ENCODE measurements at regions not wholly inside any gene's neighbourhood (a gene's known extent, or its start where the extent isn't known, plus 50 kb on each side); places are given as distances from the start of the nearest gene placed in this dataset.

DNA sequence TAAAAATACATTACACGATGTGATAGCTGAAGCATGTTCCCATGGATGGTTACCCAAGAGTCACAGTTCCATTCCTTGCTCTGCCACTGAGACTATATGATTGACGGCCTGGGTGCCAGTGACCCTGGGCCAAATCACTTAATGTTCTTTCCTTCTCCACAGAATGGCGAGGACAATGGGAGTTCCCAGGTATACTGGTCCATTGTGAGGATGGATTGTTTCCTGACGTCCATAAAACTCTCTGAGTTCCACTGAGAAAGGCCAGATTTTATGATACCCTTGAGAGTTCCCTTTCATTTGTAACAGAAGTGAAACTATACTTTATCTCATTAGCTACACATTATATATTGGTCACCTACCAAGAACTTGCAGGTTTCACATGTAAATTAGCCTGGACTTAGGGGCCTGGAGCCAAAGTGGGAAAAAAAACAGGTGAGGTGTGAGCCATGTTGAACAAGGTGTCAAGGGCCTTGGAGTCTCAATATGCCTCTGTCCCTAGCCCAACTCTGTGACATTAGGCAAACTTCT lies 502.2 kb upstream of the DAB1 start:
- DNase-seq (ENCODE audit: low read depth), result no peak
- no peak overlapping the region for H3K4me3 ChIP-seq (ENCODE audit: low read depth, low read length)
- in situ Hi-C loops (cut with HindIII; ENCODE audit: low sequenced_read_pairs), result no loop called here
- TF ChIP-seq, protein P1, sequence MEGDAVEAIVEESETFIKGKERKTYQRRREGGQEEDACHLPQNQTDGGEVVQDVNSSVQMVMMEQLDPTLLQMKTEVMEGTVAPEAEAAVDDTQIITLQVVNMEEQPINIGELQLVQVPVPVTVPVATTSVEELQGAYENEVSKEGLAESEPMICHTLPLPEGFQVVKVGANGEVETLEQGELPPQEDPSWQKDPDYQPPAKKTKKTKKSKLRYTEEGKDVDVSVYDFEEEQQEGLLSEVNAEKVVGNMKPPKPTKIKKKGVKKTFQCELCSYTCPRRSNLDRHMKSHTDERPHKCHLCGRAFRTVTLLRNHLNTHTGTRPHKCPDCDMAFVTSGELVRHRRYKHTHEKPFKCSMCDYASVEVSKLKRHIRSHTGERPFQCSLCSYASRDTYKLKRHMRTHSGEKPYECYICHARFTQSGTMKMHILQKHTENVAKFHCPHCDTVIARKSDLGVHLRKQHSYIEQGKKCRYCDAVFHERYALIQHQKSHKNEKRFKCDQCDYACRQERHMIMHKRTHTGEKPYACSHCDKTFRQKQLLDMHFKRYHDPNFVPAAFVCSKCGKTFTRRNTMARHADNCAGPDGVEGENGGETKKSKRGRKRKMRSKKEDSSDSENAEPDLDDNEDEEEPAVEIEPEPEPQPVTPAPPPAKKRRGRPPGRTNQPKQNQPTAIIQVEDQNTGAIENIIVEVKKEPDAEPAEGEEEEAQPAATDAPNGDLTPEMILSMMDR (IDR thresholded peaks at IDR 0.05; ENCODE audit: low read depth, low read length, missing control alignments), result no peak

DNA sequence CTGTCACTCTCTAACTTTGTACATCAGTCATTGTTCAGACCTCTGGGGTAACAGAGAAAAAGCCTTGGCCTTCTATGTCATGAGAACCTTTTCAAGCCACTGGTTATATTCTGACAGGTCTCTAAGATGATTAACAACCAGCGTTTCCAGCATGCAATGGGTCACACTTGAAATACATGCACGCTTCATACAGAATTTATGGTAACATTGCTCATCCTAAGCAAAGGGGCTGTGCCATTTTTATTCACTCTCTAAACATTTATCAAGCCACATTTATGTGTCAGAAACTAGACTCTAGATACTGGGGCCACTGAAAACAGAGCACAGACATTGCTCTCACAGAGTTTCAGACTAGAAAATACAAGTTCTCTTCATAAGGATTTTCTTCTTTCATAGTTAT lies 501.4 kb upstream of the DAB1 start:
- in situ Hi-C loops (cut with HindIII; ENCODE audit: low sequenced_read_pairs), result no loop called here
- TF ChIP-seq, protein P1 (IDR thresholded peaks at IDR 0.05; ENCODE audit: low read depth, low read length, missing control alignments), result no peak
- DNase-seq (ENCODE audit: low read depth), result no peak
- H3K4me3 ChIP-seq (ENCODE audit: low read depth, low read length), result no peak overlapping the region

DNA sequence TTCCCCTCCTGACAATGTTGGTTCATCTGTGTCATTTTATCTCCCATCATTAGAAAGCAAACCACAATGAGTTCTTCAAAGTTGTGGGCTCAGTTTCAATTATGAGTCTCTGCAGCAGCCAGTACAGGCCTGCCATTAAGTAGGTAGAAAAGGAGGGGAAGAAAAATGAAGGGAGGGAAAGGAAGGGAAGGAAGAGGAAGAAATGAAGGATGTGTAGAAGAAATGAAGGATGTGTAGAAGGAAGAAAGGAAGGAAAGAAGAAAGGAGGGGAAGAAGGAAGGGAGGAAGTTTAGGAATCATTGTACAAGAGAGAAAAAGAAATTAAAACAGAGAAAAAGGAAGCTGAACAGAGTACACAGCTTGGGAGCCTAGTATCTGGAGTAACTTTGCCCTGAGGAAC lies 498.3 kb upstream of the DAB1 start:
- no peak for DNase-seq (ENCODE audit: low read depth)
- TF ChIP-seq, protein P1 (IDR thresholded peaks at IDR 0.05; ENCODE audit: low read depth, low read length, missing control alignments), result no peak
- no peak overlapping the region for H3K4me3 ChIP-seq (ENCODE audit: low read depth, low read length)
- in situ Hi-C loops (cut with HindIII; ENCODE audit: low sequenced_read_pairs), result no loop called here

DNA sequence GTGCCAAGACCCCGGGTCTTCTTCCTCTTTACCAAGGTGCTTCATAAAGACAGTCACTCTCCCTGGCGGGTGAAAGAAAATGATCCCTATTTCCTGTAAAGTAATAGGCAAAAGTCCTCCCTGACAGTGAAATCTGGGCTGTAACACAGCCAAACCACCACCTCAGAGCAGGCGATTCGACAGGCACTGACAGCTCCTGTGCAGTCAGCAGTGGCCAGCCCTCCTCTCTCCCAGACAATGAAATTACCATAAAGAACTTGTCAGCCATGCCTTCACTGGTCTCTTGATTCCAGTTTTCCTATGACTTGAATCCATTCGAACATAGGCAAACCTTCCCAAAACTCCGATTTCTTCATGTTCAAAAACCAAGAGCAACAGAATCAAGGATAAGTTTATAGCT lies 492.2 kb upstream of the DAB1 start:
- TF ChIP-seq, protein P1 (IDR thresholded peaks at IDR 0.05; ENCODE audit: low read depth, low read length, missing control alignments), result no peak
- no peak for DNase-seq (ENCODE audit: low read depth)
- in situ Hi-C loops (cut with HindIII; ENCODE audit: low sequenced_read_pairs), result no loop called here
- H3K4me3 ChIP-seq (ENCODE audit: low read depth, low read length), result no peak overlapping the region

DNA sequence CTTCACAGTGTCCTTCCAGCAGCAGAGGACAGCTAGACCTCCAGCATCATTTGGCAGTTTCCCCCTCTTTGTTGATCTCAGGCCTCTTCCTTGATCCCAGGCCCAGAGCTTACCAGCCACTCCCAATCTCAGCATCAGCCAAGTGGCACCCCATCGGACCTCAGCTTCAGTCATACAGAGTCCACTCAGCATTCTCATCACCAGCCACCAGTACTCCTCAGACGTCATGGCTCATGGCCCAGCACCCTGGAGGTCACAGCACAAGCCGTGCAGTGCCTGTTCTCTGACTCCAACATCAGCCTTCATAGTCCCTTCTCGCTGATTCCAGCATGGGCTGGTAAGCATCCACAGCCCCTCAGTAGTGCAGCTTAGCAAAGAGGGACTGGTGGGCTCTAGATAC lies 487.6 kb upstream of the DAB1 start:
- TF ChIP-seq, protein P1 (IDR thresholded peaks at IDR 0.05; ENCODE audit: low read depth, low read length, missing control alignments), result no peak
- DNase-seq (ENCODE audit: low read depth), result no peak
- in situ Hi-C loops (cut with HindIII; ENCODE audit: low sequenced_read_pairs), result no loop called here
- H3K4me3 ChIP-seq (ENCODE audit: low read depth, low read length), result no peak overlapping the region

DNA sequence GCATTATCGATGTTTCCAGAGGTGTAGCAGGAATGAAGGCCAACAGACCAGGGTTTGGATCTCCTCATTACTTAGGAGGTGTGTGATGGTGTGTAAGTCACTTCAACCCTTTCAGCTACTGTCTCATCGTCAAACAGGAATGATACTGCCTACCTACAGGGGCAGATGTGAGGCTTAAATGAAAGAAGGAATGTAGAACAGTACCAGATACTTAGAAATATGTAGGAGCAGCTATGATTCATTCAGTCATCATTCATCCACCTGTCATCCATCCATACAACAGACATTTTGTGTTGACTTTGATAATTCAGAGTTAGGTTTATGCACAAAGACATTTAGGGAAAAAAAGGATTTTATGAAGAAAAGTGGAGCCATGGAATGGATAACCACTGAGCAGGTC lies 486.9 kb upstream of the DAB1 start:
- TF ChIP-seq, protein P1 (IDR thresholded peaks at IDR 0.05; ENCODE audit: low read depth, low read length, missing control alignments), result no peak
- in situ Hi-C loops (cut with HindIII; ENCODE audit: low sequenced_read_pairs), result no loop called here
- no peak for DNase-seq (ENCODE audit: low read depth)
- H3K4me3 ChIP-seq (ENCODE audit: low read depth, low read length), result no peak overlapping the region

DNA sequence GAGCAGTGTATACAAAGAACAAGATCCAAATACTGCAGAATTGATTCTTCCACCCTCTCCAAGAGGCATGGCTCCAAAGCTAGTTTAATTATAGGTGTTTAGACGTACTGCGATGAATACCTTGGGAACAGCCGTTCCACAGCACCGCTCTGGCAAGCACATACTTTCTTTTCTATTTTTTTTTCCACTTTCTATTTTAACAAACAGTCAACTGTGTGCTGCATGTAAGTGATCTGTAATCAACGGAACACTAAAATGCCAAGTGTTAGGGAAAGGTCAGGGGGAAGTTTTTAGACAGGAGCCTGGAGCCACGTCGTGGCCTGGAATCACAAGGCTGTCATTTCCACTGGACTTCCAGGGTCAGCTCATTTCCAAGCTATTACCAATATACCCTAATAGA lies 486.4 kb upstream of the DAB1 start:
- TF ChIP-seq, protein P1 (IDR thresholded peaks at IDR 0.05; ENCODE audit: low read depth, low read length, missing control alignments), result no peak

More for the DNA sequence above, 486.4 kb upstream of the DAB1 start:
- H3K4me3 ChIP-seq (ENCODE audit: low read depth, low read length), result no peak overlapping the region
- in situ Hi-C loops (cut with HindIII; ENCODE audit: low sequenced_read_pairs), result no loop called here
- no peak for DNase-seq (ENCODE audit: low read depth)

Measured in astrocyte of the cerebellum (primary cell).